ENCODE measurements at regions not wholly inside any gene's neighbourhood (a gene's known extent, or its start where the extent isn't known, plus 50 kb on each side); places are given as distances from the start of the nearest gene placed in this dataset.

DNA sequence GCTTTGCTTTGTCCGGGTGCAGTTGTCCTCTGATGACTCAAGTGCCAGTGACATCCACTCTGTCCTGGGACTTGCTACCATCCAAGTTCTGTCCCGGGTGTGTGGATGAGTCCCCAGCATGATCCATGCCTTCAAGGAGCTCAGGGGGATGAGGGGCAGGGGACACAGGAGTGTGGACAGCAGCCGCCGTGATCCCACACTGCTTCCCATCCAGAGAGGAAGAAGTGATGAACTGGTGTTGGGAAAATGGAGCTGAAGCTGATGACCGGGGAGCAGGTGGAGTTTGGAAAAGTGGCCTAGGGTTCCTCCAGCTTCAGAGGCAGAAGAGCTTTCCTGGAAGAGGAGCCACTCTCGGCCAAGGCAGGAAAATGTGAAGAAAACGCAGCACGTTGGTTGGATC lies 249.6 kb upstream of the TNRC6C start:
- DNase-seq (ENCODE audit: low read depth in 2 of 3, low spot score in 1 of 3): no peak

DNA sequence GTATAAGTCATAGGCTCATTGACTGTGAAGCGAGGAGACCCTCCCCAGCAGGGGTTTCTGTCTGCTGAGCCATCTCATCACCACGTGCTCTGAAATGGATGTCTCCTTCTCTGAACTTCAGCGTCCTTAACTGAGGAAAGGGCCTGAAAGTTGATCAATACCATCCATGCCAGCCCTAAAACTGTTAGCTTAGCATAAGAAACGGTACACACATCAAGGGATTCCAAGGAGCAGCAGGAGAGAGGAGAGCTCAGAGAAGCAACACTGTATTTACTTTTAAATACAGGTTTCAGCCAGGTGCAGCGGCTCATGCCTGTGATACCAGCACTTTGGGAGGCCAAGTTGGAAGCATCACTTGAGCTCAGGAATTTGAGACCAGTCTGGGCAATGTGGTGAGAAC lies 248.9 kb upstream of the TNRC6C start:
- no peak for DNase-seq (ENCODE audit: low read depth in 2 of 3, low spot score in 1 of 3)

DNA sequence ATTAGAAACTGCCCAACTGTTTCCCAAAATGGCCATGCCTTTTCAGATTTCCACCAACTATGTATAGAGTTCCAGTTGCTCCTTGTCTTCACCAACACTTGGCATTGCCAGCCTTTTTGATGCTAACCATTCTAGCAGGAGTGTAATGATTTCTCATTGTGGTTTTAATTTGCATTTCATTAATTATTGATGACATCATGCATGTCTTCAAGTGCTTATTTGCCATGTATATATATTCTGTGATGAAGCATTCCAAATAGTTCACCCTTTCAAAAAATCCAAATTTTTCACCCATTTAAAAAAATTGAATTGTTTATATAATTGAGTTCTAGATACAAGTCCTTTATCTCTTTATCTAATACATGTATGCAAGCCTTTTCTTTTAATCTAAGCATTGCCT lies 245.9 kb upstream of the TNRC6C start:
- DNase-seq (ENCODE audit: low read depth in 2 of 3, low spot score in 1 of 3): no peak

DNA sequence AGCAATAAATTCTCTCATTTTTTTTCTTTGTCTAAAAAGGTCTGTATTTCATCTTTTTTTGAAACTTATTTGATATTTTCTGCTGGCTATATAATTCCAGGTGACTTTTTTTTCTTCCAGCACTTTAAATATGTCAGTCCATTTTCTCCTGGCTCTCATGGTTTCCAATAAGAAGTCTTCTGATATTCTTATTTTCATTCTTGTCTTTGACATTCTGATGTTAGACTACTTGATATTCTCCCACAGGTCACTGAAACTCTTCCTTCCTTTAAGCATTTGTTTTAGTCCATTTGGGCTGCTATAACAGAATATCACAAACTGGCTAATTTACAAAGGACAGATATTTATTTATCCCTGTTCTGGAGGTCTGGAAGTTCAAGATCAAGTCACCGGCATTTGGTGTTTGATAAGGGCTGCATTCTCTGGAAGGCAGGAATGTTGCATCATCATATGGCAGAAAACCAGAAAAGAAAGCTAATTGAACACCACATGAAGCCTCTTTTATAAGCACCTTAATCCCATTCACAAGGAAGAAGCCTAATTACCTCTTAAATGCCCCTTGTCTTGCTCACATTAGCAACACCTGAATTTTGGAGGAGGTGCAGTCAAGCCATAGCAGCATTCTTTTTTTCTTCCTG lies 242.1 kb upstream of the TNRC6C start:
- no peak for DNase-seq (ENCODE audit: low read depth in 2 of 3, low spot score in 1 of 3)

DNA sequence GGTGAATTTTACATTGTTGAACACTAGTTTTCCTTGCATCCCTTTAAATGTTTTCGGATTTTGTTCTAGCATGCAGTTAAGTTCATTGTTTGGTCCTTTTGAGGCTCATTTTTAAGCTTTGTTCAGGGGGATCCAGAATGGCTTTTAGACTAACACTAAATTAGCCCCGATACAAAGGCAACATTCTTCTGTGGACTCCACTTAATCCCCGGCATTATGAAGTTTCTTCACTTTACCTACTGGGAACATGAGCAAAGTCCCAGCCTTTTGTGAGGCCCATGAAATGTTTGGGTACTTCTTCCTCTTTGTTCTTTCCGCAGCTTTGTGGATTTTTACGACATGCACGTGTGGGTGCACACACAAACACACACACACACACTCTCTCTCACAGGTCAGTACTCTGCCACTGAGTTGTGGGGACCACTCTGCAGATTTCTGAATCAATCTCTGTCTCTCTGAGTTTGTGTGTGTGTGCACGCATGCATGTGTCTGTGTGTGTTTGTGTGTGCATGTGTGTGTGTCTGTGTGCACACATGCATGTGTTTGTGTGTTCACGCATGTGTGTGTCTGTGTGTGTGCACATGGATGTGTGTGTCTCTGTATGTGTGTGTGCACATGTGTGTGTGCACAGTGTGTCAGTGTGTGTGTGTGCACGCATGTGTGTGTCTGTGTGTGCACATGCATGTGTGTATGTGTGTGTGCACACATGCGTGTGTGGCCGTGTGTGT lies 240.4 kb upstream of the TNRC6C start:
- DNase-seq (ENCODE audit: low read depth in 2 of 3, low spot score in 1 of 3): no peak

DNA sequence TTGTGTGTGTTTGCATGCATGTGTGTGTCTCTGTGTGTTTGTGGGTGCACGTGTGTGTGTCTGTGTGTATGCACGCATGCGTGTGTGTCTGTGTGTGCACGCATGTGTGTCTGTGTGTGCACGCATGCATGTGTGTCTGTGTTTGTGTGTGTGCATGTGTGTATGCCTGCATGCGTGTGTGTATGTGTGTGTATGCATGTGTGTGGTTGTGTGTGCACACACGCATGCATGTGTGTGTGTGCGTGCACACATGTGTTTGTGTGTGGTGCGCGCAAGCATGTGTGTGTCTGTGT lies 239.9 kb upstream of the TNRC6C start:
- DNase-seq (ENCODE audit: low read depth in 2 of 3, low spot score in 1 of 3): no peak

DNA sequence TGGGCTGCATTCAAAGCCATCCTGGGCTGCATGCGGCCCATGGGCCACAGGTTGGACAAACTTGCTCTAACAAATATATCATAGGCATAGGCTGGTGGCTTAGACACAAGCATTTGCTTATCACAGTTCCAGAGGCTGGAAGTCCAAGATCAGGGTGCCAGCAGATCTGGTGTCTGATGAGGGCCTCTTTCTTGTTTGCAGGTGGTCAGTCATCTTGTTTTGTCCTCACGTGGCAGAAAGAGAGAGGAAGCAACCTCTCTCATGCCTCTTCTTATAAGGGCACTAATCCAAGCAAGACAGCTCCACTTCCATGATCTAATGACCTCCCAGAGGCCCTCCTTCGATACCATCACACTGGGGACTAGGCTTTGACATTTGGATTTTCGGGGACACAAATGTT lies 238.7 kb upstream of the TNRC6C start:
- no peak for DNase-seq (ENCODE audit: low read depth in 2 of 3, low spot score in 1 of 3)

DNA sequence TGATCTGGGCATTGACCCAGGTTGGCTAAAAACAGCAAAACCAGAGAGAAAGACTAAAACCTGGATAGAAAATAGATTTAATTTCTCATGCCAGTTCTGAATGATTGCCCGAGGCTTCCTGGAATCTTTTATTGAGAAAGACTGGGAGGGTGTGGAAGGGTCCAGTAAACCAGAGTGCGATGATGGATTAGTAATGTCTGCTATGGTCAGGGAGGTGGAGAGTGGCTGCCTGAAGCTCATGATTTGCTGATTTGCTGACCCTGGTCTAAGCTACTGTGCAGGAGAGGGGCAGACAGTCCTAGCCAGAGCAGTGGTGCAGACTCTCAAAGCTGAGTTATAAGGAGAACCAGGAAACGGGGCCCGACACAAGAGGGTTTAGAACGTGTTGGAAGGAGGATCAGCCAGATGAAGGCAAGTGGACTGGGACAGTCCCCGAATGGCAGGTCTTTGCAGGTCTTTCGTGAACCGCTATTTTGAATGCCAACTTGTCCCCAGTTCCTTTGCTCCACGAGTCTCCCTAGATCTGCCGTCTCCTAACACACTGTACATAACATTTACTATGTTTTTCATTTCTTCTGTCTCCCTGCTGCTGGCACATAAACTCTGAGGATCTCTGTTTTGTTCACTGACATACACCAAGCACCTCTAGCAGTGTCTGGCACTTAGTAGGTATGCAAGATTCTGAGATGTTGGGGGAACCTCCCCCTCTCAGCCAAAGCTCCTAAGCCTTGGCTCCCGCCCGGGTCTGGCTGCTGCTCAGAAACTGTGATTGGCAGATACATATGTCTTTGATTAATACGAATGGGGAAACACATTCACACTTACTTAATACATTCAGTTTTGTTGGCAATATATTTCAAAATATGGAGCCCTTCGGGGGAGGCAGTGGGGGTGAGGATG lies 237.3 kb upstream of the TNRC6C start:
- DNase-seq (ENCODE audit: low read depth in 2 of 3, low spot score in 1 of 3): no peak

DNA sequence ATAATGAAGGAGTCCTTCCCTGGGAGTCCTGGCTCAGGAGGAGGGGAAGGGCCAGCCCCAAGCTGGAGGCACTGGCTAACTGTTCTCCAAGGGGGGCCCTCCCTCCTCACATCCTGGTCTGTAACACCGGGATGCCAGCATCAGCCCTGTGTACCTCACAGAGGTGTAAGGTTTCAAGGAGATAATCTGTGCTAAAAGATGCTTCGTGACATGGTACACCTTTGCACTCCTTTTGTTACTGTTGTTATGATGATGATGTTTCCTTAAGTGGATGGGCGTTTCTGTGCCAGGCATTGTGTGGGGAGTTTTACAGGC lies 236.7 kb upstream of the TNRC6C start:
- no peak for DNase-seq (ENCODE audit: low read depth in 2 of 3, low spot score in 1 of 3)

DNA sequence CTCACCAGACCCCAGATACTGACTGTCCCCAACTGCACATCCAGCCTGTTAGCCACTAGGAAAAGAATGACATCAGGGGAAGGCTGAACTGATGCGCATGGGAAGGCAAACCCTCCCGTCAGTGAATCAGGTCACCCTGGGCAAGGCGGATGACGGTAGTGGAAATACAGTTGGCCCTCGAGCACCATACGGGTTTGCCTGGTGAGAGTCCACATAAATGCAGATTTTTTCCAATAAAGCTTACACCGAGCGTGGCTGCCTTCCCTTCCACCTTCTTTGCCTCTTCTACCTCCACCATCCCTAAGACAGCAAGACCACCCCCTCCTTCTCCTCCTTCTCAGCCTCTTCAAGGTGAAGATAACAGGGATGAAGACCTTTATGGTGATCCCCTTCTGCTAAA lies 236.1 kb upstream of the TNRC6C start:
- DNase-seq (ENCODE audit: low read depth in 2 of 3, low spot score in 1 of 3): no peak

DNA sequence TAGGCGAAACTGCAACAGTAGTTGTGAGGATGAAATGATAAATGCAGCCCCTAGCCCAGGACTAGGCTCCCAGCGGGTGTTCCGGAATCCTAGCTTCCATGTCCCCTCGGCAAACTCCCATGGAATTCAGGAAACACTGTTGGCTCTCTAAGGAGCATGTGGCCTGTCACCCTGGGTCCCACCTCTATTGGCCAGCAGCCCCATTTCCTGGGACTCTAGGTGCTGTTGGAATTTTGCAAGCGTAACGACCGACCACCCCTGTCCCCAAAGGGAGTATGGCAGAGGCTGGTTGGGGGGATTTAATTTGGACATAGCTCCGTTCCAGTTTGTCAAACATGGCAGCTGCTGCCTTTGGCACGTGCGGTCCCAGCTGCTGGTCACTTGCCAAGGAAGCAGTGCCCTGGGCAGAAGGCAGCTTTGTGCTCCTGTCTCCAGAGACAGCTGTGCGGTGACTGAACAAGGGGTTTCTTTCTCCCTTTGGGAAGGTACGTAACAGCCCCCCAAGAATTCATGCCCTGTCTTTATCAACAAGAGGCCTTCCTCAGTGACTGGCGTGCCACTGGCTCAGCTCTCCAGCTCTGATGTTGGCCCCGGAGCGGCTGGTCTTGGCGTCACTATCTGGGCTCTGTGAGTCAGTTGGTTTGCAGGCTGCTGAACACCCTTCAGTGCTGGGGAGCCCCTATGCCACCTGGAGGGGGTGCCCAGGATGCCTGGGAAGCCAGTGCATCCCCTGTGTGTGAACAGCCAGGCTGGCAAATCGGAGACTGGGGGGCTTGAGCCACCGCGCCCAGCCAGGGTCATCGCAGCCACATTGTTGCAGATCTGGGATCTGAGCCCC lies 235.2 kb upstream of the TNRC6C start:
- no peak for DNase-seq (ENCODE audit: low read depth in 2 of 3, low spot score in 1 of 3)

DNA sequence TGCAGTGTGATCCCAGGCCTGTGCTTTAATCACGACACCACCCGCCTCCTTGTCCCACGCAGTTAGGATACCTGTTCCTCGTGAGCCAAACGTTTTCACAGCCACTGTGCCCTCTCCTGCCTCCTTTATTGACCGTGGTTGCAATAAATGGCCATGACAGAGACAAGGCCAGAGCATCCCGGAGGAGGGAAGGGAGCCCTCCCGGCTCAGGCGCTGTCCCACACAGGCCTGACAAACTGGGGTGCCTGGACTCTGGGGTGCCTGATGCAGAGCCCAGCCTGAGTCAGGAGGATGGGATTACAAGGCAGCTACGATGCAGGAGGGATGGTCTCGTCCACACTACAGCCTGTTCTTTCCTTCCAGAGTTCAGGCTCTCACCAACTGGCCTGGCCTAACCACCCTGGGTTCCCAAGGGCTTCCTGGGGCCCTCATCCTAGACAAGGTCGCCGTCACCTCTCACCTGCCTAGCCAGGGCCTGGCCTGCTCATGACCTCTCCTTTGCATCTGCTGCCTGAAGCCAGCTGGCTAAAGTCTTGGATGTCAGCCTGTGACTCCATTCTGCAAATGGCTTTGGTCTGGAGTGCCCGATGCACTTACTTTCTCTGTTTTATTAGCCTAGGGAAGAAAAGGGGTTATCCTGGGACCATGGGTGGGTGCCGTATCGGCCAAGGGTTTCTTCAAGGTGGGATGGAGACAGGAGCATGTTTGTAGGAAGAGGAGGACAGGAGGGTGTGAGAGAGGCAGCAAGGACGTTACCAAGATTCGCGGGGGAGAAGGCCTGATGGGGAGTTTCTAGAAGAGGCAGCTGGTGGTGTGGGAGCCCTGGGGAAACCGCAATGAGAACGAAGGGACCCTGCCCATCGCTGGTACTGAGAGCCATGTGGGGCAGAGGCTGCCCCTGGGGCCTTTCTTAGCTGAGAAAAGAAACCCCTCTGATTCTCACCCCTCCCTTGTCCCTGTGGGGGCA lies 234.3 kb upstream of the TNRC6C start:
- DNase-seq (ENCODE audit: low read depth in 2 of 3, low spot score in 1 of 3): no peak

DNA sequence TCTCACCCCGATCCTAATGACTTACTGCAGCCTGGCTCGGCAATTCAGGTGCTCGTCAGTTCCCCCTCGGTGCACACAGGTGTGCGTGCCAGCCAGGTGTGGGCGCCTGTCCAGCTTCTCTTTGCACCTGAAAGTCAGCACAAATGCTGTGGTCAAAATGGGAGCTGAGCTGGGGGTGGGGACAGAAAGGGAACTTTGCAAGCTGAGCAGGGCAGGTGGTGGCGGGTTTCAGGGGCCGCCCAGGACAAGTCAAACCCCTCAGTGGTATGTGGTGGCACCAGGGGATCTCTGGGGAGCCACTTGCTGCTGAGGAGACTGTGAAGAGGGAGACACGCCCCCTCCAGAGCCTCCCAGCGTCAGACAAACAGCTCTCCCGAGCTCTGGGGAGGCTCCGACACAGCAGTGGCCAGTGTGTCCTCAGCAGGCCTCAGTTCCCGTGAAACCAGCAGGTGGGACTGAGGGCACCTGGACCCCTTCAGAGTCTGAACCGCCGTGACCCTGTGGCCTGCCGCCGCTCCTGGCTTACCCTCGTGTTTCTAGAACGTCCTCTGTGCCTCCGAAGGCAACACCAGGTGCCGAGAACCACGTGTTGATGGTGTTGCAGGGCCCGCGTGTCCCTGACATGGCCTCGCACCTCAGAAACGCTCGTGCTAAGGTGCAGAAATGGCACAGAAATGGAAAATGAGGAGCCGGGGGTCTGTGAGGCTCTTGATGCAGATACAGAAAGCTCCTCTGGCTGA lies 233.5 kb upstream of the TNRC6C start:
- no peak for DNase-seq (ENCODE audit: low read depth in 2 of 3, low spot score in 1 of 3)

DNA sequence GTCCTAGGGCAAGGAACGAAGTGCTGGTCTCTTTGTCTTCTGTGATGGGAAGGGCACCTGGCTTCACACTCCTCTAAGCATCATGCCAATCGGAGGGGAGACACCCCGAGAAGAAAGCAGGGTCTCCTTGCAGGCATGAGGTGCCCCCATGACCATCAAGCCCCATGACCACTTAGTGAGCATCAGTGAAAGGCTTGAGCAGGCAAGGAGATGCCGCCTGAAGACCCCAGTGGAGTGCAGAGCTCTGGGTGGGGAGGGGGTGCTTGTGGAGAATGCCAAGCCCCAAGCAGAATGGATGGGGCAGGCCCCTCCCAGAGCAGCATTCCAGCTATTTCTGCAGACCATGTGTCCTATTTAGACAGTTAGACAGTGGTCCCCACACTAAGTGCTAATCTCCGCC lies 232.7 kb upstream of the TNRC6C start:
- DNase-seq (ENCODE audit: low read depth in 2 of 3, low spot score in 1 of 3): no peak

DNA sequence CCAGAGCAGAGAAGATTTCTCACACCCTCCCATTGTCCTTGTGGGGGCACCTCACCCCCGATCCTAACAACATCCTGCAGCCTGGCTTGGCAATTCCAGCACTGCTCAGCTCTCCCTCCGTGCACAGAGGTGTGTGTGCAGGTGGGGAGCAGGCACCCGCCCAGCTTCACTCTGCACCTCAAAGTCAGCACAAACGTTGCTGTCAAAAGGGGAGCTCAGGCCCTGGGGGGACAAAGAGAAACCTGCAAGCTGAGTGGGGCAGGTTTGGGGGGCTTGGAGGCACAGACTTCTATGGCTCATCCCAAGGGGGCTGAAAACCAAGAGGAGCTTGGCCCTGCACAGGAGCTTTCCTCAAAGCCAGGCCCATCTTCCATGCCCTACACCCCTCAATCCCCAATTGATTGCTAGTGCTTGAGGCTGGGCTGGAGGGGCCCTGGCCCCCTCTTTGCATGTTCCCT lies 231.9 kb upstream of the TNRC6C start:
- DNase-seq (ENCODE audit: low read depth in 2 of 3, low spot score in 1 of 3): no peak

DNA sequence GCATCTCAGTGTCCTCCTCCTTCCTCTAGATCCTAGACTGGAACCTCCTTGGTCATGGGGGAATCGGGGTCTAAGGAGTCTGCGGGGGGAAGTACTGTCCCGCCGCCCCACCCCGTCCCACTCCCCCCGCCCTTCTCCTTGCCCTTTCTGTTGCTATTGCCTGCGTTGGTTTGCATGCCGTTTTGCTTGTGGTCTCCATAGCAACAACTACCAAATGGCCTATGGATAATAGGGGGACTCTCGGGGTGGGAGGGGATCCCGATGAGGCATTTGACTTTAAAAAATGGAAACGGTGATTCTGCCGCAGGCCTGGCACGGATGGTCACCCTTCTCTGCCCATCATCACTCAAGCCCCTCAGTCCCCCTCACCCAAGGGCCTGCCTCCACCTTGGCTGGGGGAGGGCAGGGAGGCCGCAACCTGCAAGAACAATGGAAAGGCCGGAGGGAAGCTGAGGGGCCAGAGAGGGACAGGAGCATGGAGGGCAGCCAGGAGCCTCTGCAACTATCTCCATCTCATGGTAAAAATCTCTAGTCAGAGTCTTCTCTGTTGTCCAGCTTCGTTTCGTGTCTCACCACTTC lies 231.4 kb upstream of the TNRC6C start:
- no peak for DNase-seq (ENCODE audit: low read depth in 2 of 3, low spot score in 1 of 3)

DNA sequence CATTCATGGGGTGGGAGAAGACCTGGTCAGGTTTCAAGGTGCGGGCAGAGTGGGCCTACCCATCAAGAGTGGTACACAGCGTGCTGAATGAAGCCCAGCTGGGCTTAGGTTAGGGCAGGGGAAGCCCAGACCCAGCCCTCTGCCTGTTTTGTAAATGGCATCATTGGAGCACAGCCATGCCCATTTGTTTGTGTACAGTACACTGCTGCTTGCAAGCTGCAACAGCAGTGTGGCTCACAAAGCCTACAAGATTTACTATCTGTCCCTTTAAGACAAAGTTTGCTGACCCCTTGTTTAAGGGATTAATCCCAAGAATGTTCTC lies 230.1 kb upstream of the TNRC6C start:
- DNase-seq (ENCODE audit: low read depth in 2 of 3, low spot score in 1 of 3): no peak

DNA sequence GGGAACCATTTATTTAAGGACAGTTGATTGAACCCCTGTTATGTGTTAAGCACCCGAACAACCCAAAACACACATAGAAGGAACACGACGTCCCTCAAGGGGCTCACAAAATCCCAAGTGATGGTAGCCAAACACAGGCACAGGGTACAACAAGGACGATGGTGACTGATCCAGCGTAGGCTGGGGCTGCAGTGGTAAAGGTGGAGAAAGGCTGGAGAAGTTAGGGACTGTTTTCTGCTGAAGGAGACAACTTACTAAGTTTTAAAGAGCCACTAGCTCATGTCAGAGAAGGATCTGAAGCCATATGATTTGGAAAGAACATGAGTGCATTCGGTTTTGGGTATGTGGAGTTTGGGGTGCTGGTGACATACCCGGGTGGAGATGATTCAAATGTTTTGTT lies 229.6 kb upstream of the TNRC6C start:
- no peak for DNase-seq (ENCODE audit: low read depth in 2 of 3, low spot score in 1 of 3)

DNA sequence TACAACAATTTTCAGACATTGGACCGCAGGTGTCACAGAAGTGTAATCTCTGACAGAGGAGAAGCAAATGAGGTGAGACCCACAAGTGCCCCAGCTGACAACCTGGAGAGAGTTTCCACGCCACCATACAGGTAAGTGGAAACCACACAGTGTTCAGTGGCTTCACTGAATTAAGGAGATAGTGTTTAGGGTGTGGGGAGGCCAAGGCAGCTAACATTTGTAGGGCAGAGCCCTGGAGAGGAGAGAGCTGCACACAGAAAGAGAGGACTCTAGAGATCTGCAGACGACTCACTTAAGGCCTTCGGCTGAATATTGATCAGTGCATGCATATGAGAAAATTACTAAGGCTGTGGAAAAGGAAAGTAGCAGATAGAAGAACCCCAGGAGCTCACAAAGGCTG lies 228.9 kb upstream of the TNRC6C start:
- no peak for DNase-seq (ENCODE audit: low read depth in 2 of 3, low spot score in 1 of 3)

DNA sequence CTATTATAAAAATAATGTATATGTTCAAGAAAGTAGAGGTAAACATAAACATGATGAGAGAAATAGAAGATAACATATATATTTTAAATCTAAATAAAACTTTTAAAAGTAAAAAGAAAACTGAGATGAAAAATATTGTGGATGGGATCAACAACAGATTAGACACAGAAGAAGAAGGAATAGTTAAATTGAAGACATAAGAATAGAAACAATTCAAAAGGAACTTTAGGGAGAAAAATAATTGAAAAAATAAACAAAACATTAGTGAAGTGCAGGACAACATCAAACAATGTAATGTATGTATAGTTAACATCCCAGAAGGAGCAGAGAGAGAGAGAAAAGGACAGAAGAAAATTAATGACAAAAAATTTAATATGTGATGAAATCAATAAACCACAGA lies 228.1 kb upstream of the TNRC6C start:
- no peak for DNase-seq (ENCODE audit: low read depth in 2 of 3, low spot score in 1 of 3)
